Activated naive CD4-positive, alpha-beta T cell treated with anti-CD3 and anti-CD28 coated beads, Interleukin-2, amount 10 ng/mL, durations not matched to agents 7 days and 5 days (primary cell): ENCODE measurements at regions not wholly inside any gene's neighbourhood (a gene's known extent, or its start where the extent isn't known, plus 50 kb on each side); places are given as distances from the start of the nearest gene placed in this dataset.
"Not testable (repeated sequence)": the region's sequence is repeated elsewhere in the genome, so short reads cannot be mapped to it uniquely, and the experiment has no call there.

ENCODE experiments used
- CTCF ChIA-PET: fragments of 350-600 bp; sonication (Branson Sonifier 250); formaldehyde crosslinking; loops from one replicate; lab custom pipeline; 2021; ENCODE audit warnings: antibody characterized with exemption; lab: Charles Lee
- DNase-seq: peaks from one replicate; pipeline ENCODE4 v3.0.0-alpha.2; 2020
- H3K27ac Mint-ChIP-seq: one replicate; pipeline ENCODE4 v1.8.0; 2021; ENCODE audit warnings: mild to moderate bottlenecking, moderate library complexity, mixed read lengths
- H3K27me3 Mint-ChIP-seq: one replicate; pipeline ENCODE4 v1.8.0; 2021; ENCODE audit warnings: mild to moderate bottlenecking, mixed read lengths
- H3K36me3 Mint-ChIP-seq: one replicate; pipeline ENCODE4 v1.8.0; 2021; ENCODE audit warnings: mixed read lengths
- H3K4me1 Mint-ChIP-seq: one replicate; pipeline ENCODE4 v1.8.0; 2021; ENCODE audit warnings: mixed read lengths
- H3K4me3 Mint-ChIP-seq: one replicate; pipeline ENCODE4 v1.8.0; 2021; ENCODE audit warnings: mild to moderate bottlenecking, moderate library complexity, mixed read lengths
- H3K9me3 Mint-ChIP-seq: one replicate; pipeline ENCODE4 v1.8.0; 2021; ENCODE audit warnings: mixed read lengths

- H3K36me3 Mint-ChIP-seq, H3K27me3 Mint-ChIP-seq, DNase-seq, H3K4me1 Mint-ChIP-seq, H3K27ac Mint-ChIP-seq, CTCF ChIA-PET, H3K4me3 Mint-ChIP-seq: not testable (repeated sequence)
- peaks cover 24% of the 10 kb centered on the region for H3K9me3 Mint-ChIP-seq
Observed at GRCh38 chr4:62431513-62432231, 1231.5 kb downstream of the ADGRL3 start.

DNA sequence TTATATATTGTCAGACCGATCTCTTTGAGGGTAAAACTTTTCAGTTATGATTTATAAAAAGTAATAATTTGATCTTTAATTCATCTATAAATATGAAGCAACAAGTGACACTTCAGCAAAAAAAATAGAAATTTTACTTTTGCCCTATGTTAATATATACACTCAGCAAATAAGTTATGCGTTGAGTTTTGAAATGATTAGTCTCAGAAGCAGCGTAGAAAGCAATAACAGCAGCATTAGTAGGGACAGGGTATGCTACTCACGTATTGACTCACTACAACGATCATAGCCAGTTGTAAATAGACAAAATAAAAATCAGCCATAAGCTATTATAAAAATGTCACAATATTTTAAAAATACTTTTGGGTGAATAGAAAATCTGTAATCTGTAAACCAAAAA, 1229.2 kb downstream of the ADGRL3 start:
- H3K9me3 Mint-ChIP-seq, result peaks cover 15% of the 10 kb centered on the region
- no peak overlapping the region for H3K27ac Mint-ChIP-seq
- H3K36me3 Mint-ChIP-seq, result no peaks in the 10 kb centered on the region
- no peak overlapping the region for H3K4me3 Mint-ChIP-seq
- H3K4me1 Mint-ChIP-seq, result no peaks in the 10 kb centered on the region
- H3K27me3 Mint-ChIP-seq, result no peaks in the 10 kb centered on the region
- CTCF ChIA-PET, result no interaction called here
- DNase-seq, result no peak

- Mint-ChIP-seq H3K27ac (no peak overlapping the region), H3K4me3 (no peak overlapping the region), H3K36me3 (no peaks in the 10 kb centered on the region), H3K4me1 (no peaks in the 10 kb centered on the region), H3K27me3 (no peaks in the 10 kb centered on the region), H3K9me3 (peaks cover 10% of the 10 kb centered on the region)
- DNase-seq, result no peak
- CTCF ChIA-PET, result no interaction called here
Observed at GRCh38 chr4:62415256-62415655, 1215.1 kb downstream of the ADGRL3 start.

DNA sequence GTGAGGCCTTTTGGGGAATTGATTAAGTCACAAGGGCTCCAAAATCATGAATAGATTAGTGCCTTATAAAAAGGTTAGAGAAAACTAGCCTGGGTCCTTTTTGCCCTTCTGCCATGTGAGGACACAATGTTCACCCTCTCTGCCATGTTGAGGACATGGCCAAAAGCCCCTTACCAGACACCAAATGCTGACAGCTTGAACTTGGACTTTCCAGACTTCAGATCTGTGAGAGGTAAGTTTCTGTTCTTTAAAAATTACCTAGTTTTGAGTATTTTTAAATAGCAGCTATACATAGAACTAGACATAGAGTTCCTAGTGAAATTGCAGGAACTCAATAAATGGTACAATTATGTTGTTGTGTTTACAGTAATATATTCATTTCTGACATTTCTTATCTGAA, 1214.4 kb downstream of the ADGRL3 start:
- Mint-ChIP-seq H3K9me3 (peaks cover 9% of the 10 kb centered on the region), H3K27ac (no peak overlapping the region), H3K27me3 (no peaks in the 10 kb centered on the region), H3K4me3 (no peak overlapping the region), H3K4me1 (no peaks in the 10 kb centered on the region), H3K36me3 (no peaks in the 10 kb centered on the region)
- no peak for DNase-seq
- CTCF ChIA-PET, result no interaction called here

DNA sequence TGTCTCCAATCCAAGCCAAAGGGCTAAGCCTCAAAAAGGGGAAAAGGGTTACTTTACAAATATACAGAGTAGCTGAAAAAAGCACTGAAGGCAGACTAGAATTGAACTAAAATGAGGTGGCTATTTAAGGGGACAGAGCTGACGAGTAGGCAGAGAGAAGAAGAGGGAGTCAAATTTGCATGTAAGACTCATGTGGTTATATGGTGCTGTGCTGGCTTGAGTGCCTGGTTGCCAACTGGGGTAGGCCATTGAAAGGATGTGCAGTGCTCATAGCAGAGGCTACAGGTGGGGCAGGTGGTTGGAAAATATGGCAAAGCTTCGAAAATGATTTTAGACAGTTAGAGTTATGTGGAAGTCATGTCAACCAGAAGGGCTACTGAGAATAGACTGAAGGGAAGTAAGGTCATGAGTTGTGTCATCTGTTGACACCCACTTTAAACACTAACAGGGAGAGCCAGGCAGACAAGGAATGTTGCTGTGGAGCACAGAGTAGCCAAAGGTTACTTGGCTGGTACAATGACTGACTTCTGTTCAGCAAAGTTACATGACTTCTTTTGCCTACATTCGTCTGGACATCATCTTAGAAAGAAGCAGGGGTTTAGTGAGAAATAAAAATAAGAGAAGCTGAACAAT, 1210.4 kb downstream of the ADGRL3 start:
- Mint-ChIP-seq H3K4me3 (no peak overlapping the region), H3K4me1 (no peaks in the 10 kb centered on the region), H3K27me3 (no peaks in the 10 kb centered on the region), H3K36me3 (no peaks in the 10 kb centered on the region), H3K27ac (no peak overlapping the region), H3K9me3 (peaks cover 16% of the 10 kb centered on the region)
- CTCF ChIA-PET, result no interaction called here
- no peak for DNase-seq

DNA sequence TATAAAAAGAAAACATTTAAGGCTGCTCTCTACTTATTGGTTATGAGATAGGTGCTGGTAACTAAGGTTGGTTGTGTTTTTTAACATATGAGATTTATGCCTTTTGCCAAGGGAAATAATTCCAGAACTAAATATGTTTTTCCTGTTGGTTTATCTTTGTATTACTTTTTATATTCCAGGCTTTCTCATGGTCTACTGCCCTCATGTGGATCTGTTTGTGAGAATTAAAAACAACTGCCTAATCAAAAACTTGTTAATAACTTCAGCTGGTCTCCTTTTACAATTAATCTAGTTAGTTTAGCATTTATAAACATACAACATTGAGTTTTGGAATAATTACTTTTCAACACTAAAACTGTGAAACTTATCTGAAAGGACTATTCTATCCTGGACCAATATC, 1208.3 kb downstream of the ADGRL3 start:
- DNase-seq, result no peak
- Mint-ChIP-seq H3K36me3 (no peaks in the 10 kb centered on the region), H3K4me3 (no peak overlapping the region), H3K9me3 (peaks cover 21% of the 10 kb centered on the region), H3K4me1 (no peaks in the 10 kb centered on the region), H3K27me3 (no peaks in the 10 kb centered on the region), H3K27ac (no peak overlapping the region)
- CTCF ChIA-PET, result no interaction called here

DNA sequence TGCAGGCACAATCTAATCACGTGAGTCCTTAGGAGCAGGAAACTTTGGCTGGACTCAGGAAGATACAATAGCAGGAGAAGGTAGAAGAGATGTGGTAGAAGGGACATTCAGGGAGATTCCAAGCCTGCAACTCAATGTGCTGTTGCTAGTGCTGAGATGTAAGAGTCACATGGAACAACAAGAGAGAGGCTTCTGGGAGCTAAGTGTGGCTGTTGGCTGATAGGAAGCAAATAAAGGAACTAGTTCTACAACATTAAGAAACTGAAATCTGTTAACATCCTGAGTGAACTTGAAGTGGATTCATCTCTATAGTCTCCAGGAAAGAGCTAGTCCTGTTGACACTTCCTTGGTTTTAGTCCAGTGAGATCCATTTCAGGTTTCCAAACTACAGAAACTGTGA, 1207.4 kb downstream of the ADGRL3 start:
- Mint-ChIP-seq H3K9me3 (peaks cover 21% of the 10 kb centered on the region), H3K36me3 (no peaks in the 10 kb centered on the region), H3K27me3 (no peaks in the 10 kb centered on the region), H3K27ac (no peak overlapping the region), H3K4me1 (no peaks in the 10 kb centered on the region), H3K4me3 (no peak overlapping the region)
- no peak for DNase-seq
- CTCF ChIA-PET, result no interaction called here

GRCh38 chr4:62402088-62402806, 1202.1 kb downstream of the ADGRL3 start:
- no peaks in the 10 kb centered on the region for H3K36me3 Mint-ChIP-seq
- no peak overlapping the region for H3K27ac Mint-ChIP-seq
- H3K27me3 Mint-ChIP-seq, result no peaks in the 10 kb centered on the region
- DNase-seq, result no peak
- H3K4me1 Mint-ChIP-seq, result no peaks in the 10 kb centered on the region
- peaks cover 12% of the 10 kb centered on the region for H3K9me3 Mint-ChIP-seq
- no peak overlapping the region for H3K4me3 Mint-ChIP-seq
- CTCF ChIA-PET, result no interaction called here

DNA sequence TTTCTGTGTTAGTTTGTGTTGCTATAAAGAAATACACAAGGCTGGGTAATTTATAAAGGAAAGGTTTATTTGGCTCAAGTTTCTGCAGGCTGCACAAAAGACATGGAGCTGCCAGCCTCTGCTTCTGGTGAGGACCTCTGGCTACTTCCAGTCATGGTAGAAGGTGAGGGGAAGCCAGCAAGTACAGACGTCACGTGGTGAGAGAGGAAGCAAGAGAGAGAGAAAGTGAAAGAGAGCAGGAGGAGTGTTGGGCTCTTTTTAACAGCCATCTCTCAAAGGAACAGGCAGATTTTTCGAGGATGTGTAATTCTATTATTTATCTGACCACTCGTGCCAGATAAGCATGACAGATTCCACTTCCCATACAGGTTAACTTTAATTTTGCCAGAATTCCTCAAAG, 1199.1 kb downstream of the ADGRL3 start:
- no peak overlapping the region for H3K27ac Mint-ChIP-seq
- CTCF ChIA-PET, result no interaction called here
- DNase-seq, result no peak
- no peaks in the 10 kb centered on the region for H3K36me3 Mint-ChIP-seq
- H3K4me1 Mint-ChIP-seq, result no peaks in the 10 kb centered on the region
- H3K9me3 Mint-ChIP-seq, result no peaks in the 10 kb centered on the region
- H3K27me3 Mint-ChIP-seq, result no peaks in the 10 kb centered on the region
- H3K4me3 Mint-ChIP-seq, result no peak overlapping the region

DNA sequence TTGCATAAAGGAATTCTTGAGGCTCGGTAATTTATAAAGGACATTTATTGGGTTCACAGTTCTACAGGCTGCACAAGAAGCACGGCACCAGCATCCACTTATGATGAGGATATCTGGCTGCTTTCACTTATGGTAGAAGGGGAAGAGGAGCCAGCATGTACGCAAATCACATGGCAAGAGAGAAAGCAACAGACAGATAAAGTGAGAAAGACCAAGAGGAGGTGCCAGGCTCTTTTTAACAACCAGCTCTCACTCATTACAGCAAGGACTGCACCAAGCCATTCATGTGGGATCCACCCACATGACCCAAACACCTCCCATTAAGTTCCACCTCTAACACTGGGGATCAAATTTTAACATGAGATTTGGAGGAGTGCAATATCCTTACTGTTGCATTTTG, 1198.2 kb downstream of the ADGRL3 start:
- H3K27ac Mint-ChIP-seq, result no peak overlapping the region
- no peaks in the 10 kb centered on the region for H3K27me3 Mint-ChIP-seq
- H3K9me3 Mint-ChIP-seq, result no peaks in the 10 kb centered on the region
- no peak for DNase-seq
- no peak overlapping the region for H3K4me3 Mint-ChIP-seq
- CTCF ChIA-PET, result no interaction called here
- H3K4me1 Mint-ChIP-seq, result no peaks in the 10 kb centered on the region
- no peaks in the 10 kb centered on the region for H3K36me3 Mint-ChIP-seq

DNA sequence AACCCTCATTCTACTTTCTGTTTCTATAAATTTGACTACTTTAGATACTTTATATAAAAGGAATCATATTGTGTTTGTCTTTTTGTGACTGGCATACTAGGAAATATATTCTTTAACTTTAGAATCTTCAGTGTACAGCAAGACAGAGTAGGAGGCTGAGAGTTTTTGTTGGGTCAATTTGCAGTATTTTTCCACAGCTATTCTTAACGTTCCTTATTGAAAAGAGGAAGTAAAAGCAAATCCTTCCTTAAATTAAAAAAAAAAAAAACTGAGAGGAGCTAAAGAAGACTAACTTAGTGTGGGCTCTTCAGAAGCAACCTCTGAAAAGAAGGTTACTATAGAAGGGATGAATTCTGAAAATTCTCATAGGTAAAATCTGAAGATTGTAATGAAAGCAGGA, 1194.6 kb downstream of the ADGRL3 start:
- no peak overlapping the region for H3K4me3 Mint-ChIP-seq
- no peaks in the 10 kb centered on the region for H3K4me1 Mint-ChIP-seq
- CTCF ChIA-PET, result interaction anchor here (0.5 kb wide), 1 partner anchor 115 kb away, joined by 3 read pairs; no protein-coding TSS in a partner anchor
- no peak overlapping the region for H3K27ac Mint-ChIP-seq
- no peaks in the 10 kb centered on the region for H3K27me3 Mint-ChIP-seq
- DNase-seq, result no peak
- no peaks in the 10 kb centered on the region for H3K9me3 Mint-ChIP-seq
- H3K36me3 Mint-ChIP-seq, result no peaks in the 10 kb centered on the region

GRCh38 chr4:62387808-62388207, 1187.7 kb downstream of the ADGRL3 start:
- H3K27me3 Mint-ChIP-seq, result no peaks in the 10 kb centered on the region
- no peak overlapping the region for H3K27ac Mint-ChIP-seq
- CTCF ChIA-PET, result no interaction called here
- no peaks in the 10 kb centered on the region for H3K36me3 Mint-ChIP-seq
- no peaks in the 10 kb centered on the region for H3K4me1 Mint-ChIP-seq
- H3K4me3 Mint-ChIP-seq, result no peak overlapping the region
- DNase-seq, result no peak
- no peaks in the 10 kb centered on the region for H3K9me3 Mint-ChIP-seq

- H3K4me1 Mint-ChIP-seq, result no peaks in the 10 kb centered on the region
- CTCF ChIA-PET, result no interaction called here
- no peaks in the 10 kb centered on the region for H3K27me3 Mint-ChIP-seq
- no peak overlapping the region for H3K4me3 Mint-ChIP-seq
- H3K36me3 Mint-ChIP-seq, result no peaks in the 10 kb centered on the region
- H3K9me3 Mint-ChIP-seq, result peaks cover 9% of the 10 kb centered on the region
- H3K27ac Mint-ChIP-seq, result no peak overlapping the region
- no peak for DNase-seq
Observed at GRCh38 chr4:62377700-62378099, 1177.6 kb downstream of the ADGRL3 start.

- Mint-ChIP-seq H3K36me3 (no peaks in the 10 kb centered on the region), H3K4me1 (no peaks in the 10 kb centered on the region), H3K9me3 (peaks cover 9% of the 10 kb centered on the region), H3K27me3 (no peaks in the 10 kb centered on the region), H3K27ac (no peak overlapping the region), H3K4me3 (no peak overlapping the region)
- CTCF ChIA-PET, result no interaction called here
- DNase-seq, result no peak
Observed at GRCh38 chr4:62377245-62377644, 1177.1 kb downstream of the ADGRL3 start.

GRCh38 chr4:62366939-62367338, 1166.8 kb downstream of the ADGRL3 start:
- no peak for DNase-seq
- Mint-ChIP-seq H3K27ac (no peak overlapping the region), H3K9me3 (peaks cover 6% of the 10 kb centered on the region), H3K36me3 (no peaks in the 10 kb centered on the region), H3K4me1 (no peaks in the 10 kb centered on the region), H3K4me3 (no peak overlapping the region), H3K27me3 (no peaks in the 10 kb centered on the region)
- CTCF ChIA-PET, result no interaction called here
